SU-DHL-6 (cell line): ENCODE measurements at regions not wholly inside any gene's neighbourhood (a gene's known extent, or its start where the extent isn't known, plus 50 kb on each side); places are given as distances from the start of the nearest gene placed in this dataset.

Experiments
- H2AFZ ChIP-seq: fragments of 200-600 bp; sonication (generic); 2 replicates; pipeline ENCODE4 v1.6.1; 2014; ENCODE audit warnings: low read depth, mild to moderate bottlenecking, moderate library complexity, mixed read lengths, antibody characterized with exemption, low read length; ENCODE audit not compliant: severe bottlenecking
- H3F3A ChIP-seq: fragments of 200-600 bp; shearing (Covaris generic); 2 replicates; pipeline ENCODE4 v1.6.0; 2016; ENCODE audit warnings: antibody characterized with exemption, mild to moderate bottlenecking; ENCODE audit not compliant: insufficient read depth
- H3K27ac ChIP-seq: fragments of 200-600 bp; sonication (generic); 2 replicates; pipeline ENCODE4 v1.5.1; 2016; ENCODE audit warnings: low read depth, mild to moderate bottlenecking, low read length, moderate library complexity, mixed read lengths
- H3K27me3 ChIP-seq: fragments of 200-600 bp; sonication (generic), shearing (Covaris generic); 2 replicates; pipeline ENCODE4 v1.6.0; 2014; ENCODE audit warnings: mild to moderate bottlenecking, low read length
- H3K36me3 ChIP-seq: fragments of 200-600 bp; sonication (generic); 2 replicates; pipeline ENCODE4 v1.6.1; 2014; ENCODE audit warnings: mild to moderate bottlenecking, low read length, mixed read lengths
- H3K4me2 ChIP-seq: fragments of 300-600, 200-600 bp; shearing (Covaris generic), sonication (generic); 2 replicates; pipeline ENCODE4 v1.6.0; 2014; ENCODE audit warnings: low read length, low read depth, mild to moderate bottlenecking; ENCODE audit not compliant: poor library complexity, severe bottlenecking
- H3K4me3 ChIP-seq: fragments of 200-600 bp; sonication (generic); 2 replicates; pipeline ENCODE4 v1.5.1; 2014; ENCODE audit warnings: antibody characterized with exemption, low read length, mild to moderate bottlenecking, mixed read lengths; ENCODE audit not compliant: insufficient read depth, poor library complexity, severe bottlenecking
- H3K79me2 ChIP-seq: fragments of 200-600 bp; sonication (generic); 2 replicates; pipeline ENCODE4 v1.6.1; 2014; ENCODE audit warnings: mild to moderate bottlenecking, low read length, moderate library complexity; ENCODE audit not compliant: insufficient read depth
- H3K9ac ChIP-seq: fragments of 200-600 bp; sonication (generic); 2 replicates; pipeline ENCODE4 v1.7.0; 2014; ENCODE audit warnings: mild to moderate bottlenecking, low read length
- H3K9me2 ChIP-seq: fragments of 200-600 bp; sonication (generic); replicated peaks from 2 replicates; pipeline ENCODE4 v1.6.1; 2014; ENCODE audit warnings: low read length; ENCODE audit not compliant: insufficient read depth
- H3K9me3 ChIP-seq: fragments of 200-600 bp; sonication (generic); 2 replicates; pipeline ENCODE4 v1.6.1; 2014; ENCODE audit warnings: low read length, mixed read lengths; ENCODE audit not compliant: insufficient read depth
- H4K20me1 ChIP-seq: fragments of 200-600 bp; sonication (generic); 2 replicates; pipeline ENCODE4 v1.6.1; 2014; ENCODE audit warnings: low read depth, mild to moderate bottlenecking, antibody characterized with exemption, low read length, moderate library complexity, mixed read lengths
- CTCF ChIP-seq: fragments of 200-600 bp; sonication (generic); IDR thresholded peaks from one replicate; pipeline ENCODE4 v1.5.1; 2017; ENCODE audit warnings: antibody characterized with exemption, mild to moderate bottlenecking, low read length, moderate library complexity; ENCODE audit not compliant: insufficient read depth, poor library complexity, severe bottlenecking
- EZH2phosphoT487 ChIP-seq: fragments of 200-600 bp; sonication (generic), shearing (Covaris generic); conservative IDR thresholded peaks from 2 replicates; pipeline ENCODE4 v1.6.1; 2018; ENCODE audit warnings: mild to moderate bottlenecking, antibody characterized with exemption, low read length, moderate library complexity, mixed read lengths

DNA sequence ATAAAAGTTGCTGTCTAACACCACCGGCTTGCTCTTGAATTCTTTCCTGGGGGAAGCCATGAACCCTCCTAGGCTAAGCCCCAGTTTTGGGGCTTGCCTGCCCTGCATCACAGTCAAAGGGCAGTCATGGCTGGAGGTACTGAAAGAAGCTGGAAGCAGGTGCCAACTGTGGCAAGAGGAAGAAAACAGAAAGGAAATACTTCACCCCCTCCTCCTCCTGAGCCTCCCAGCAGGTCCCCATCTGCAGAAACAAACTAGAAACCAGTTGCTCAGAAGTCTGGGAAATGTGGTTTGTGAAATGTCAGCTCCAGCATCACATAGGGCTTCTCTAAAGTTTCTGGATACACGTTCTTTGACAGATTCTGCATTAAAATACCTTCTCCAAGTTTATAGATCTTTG, 150.0 kb upstream of the PSMD7 start:
- H3K9me2 ChIP-seq: no peaks in the 10 kb centered on the region
- no peaks in the 10 kb centered on the region for H3K36me3 ChIP-seq
- H3K9me3 ChIP-seq: no peaks in the 10 kb centered on the region
- no peak overlapping the region for H3K4me2 ChIP-seq
- H3K27me3 ChIP-seq: no peaks in the 10 kb centered on the region
- no peaks in the 10 kb centered on the region for H4K20me1 ChIP-seq
- no peaks in the 10 kb centered on the region for H3K79me2 ChIP-seq
- H2AFZ ChIP-seq: no peak overlapping the region
- H3K27ac ChIP-seq: no peak overlapping the region
- TF ChIP-seq EZH2phosphoT487 (no peak), CTCF (no peak)
- H3K4me3 ChIP-seq: no peak overlapping the region
- H3F3A ChIP-seq: no peaks in the 10 kb centered on the region
- H3K9ac ChIP-seq: no peak overlapping the region

DNA sequence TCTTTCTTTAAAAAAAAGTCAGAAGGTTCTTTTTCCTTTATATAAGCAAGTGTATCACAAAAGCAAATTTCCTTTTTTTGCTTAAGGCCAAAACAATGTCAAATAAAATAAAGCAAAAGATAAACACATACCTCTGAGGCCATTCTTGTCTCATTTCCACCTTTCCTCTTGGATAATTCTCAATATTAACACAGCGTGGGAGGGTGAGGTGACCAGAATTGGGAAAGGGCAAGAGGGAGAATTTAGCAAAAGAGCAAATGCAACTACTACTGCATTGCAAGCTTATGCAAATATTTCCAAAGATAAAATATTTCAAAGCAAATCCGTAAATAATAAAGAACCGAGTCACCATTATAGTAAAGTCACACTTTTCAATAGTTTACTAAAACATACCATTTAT, 153.4 kb upstream of the PSMD7 start:
- Histone ChIP-seq H3K27me3 (no peaks in the 10 kb centered on the region), H3K4me2 (no peak overlapping the region), H3K27ac (no peak overlapping the region), H3F3A (no peaks in the 10 kb centered on the region), H4K20me1 (no peaks in the 10 kb centered on the region), H3K4me3 (no peak overlapping the region), H3K9ac (no peak overlapping the region), H2AFZ (no peak overlapping the region), H3K9me3 (no peaks in the 10 kb centered on the region), H3K9me2 (no peaks in the 10 kb centered on the region), H3K79me2 (no peaks in the 10 kb centered on the region), H3K36me3 (no peaks in the 10 kb centered on the region)
- TF ChIP-seq EZH2phosphoT487 (no peak), CTCF (no peak)

- H3K9me3 ChIP-seq: no peaks in the 10 kb centered on the region
- H3F3A ChIP-seq: no peaks in the 10 kb centered on the region
- H3K27ac ChIP-seq: no peak overlapping the region
- H3K27me3 ChIP-seq: no peaks in the 10 kb centered on the region
- H3K4me3 ChIP-seq: no peak overlapping the region
- no peak overlapping the region for H3K4me2 ChIP-seq
- no peaks in the 10 kb centered on the region for H3K36me3 ChIP-seq
- H3K79me2 ChIP-seq: no peaks in the 10 kb centered on the region
- TF ChIP-seq EZH2phosphoT487 (no peak), CTCF (no peak)
- H3K9me2 ChIP-seq: no peaks in the 10 kb centered on the region
- H4K20me1 ChIP-seq: no peaks in the 10 kb centered on the region
- H2AFZ ChIP-seq: no peak overlapping the region
- no peak overlapping the region for H3K9ac ChIP-seq
Observed at GRCh38 chr16:74141015-74141414, 155.6 kb upstream of the PSMD7 start.

- Histone ChIP-seq H3K9me2 (no peaks in the 10 kb centered on the region), H3K9ac (no peak overlapping the region), H2AFZ (no peak overlapping the region), H3K36me3 (no peaks in the 10 kb centered on the region), H3K27me3 (no peaks in the 10 kb centered on the region), H3K9me3 (no peaks in the 10 kb centered on the region), H3K4me2 (no peak overlapping the region), H3K4me3 (no peak overlapping the region), H3K79me2 (no peaks in the 10 kb centered on the region), H4K20me1 (no peaks in the 10 kb centered on the region), H3K27ac (no peak overlapping the region), H3F3A (no peaks in the 10 kb centered on the region)
- no peak for TF ChIP-seq EZH2phosphoT487
Observed at GRCh38 chr16:74140557-74140956, 156.1 kb upstream of the PSMD7 start.
